ENCODE measurements at regions not wholly inside any gene's neighbourhood (a gene's known extent, or its start where the extent isn't known, plus 50 kb on each side); places are given as distances from the start of the nearest gene placed in this dataset.

DNA sequence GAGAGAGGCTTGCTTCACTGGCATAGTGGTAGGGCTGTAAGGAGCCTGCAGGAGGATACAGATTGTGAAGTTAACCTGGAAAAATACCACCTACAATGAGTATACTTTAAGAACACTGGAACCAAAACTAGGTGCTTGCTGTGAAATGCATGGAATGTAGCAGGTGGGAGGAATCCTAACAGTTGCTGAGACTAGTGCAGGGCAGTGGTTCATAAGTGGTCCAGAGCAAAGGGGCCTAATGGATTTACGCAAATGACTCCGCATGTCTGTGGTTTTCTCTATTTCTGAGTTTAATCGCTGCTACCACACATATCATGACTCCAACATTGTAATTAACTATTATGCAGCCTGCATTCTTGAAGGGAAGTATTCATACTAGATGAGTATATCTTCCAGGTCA lies 218.4 kb downstream of the CHRM2 start:
- Histone ChIP-seq H3K4me2 (no peak overlapping the region), H3K36me3 (ENCODE audit: insufficient read depth) (no peaks in the 10 kb centered on the region), H3K9me2 (ENCODE audit: insufficient read depth) (no peaks in the 10 kb centered on the region), H3F3A (replicated peaks; ENCODE audit: low read depth) (no peaks in the 10 kb centered on the region), H3K4me3 (no peak overlapping the region), H3K4me1 (ENCODE audit: insufficient read depth) (no peaks in the 10 kb centered on the region), H2AFZ (no peak overlapping the region), H4K20me1 (replicated peaks; ENCODE audit: insufficient read depth) (no peaks in the 10 kb centered on the region), H3K79me2 (replicated peaks; ENCODE audit: insufficient read depth) (no peaks in the 10 kb centered on the region), H3K27me3 (ENCODE audit: insufficient read depth) (no peaks in the 10 kb centered on the region), H3K27ac (ENCODE audit: low read depth) (no peak overlapping the region)
- Mint-ChIP-seq H3K27me3 (ENCODE audit: insufficient read depth, low read depth, poor library complexity) (no peaks in the 10 kb centered on the region), H3K36me3 (ENCODE audit: low read depth) (no peaks in the 10 kb centered on the region), H3K9me3 (no peaks in the 10 kb centered on the region), H3K4me1 (peaks cover 3% of the 10 kb centered on the region; the same call in 1 of the 3 replicates), H3K4me3 (no peak overlapping the region), H3K27ac (no peak overlapping the region; the same call in 1 of the 2 replicates)
- TF ChIP-seq EZH2 (IDR thresholded peaks at IDR 0.05; ENCODE audit: low read depth, unreplicated experiment) (no peak), REST (IDR thresholded peaks at IDR 0.05; ENCODE audit: unreplicated experiment) (no peak), ZNF114 (CRISPR knock-in tag; IDR thresholded peaks at IDR 0.05) (no peak), ZNF331 (CRISPR knock-in tag; IDR thresholded peaks at IDR 0.05; ENCODE audit: low read depth) (no peak), NANOG (IDR thresholded peaks at IDR 0.05; ENCODE audit: borderline replicate concordance) (no peak), CREB1 (CRISPR knock-in tag; IDR thresholded peaks at IDR 0.05; ENCODE audit: low read depth) (no peak), JUNB (IDR thresholded peaks at IDR 0.05; ENCODE audit: unreplicated experiment) (no peak), EZH2phosphoT487 (IDR thresholded peaks at IDR 0.05; ENCODE audit: unreplicated experiment) (no peak), STAT1 (IDR thresholded peaks at IDR 0.05; ENCODE audit: unreplicated experiment) (no peak), POLR2AphosphoS5 (IDR thresholded peaks at IDR 0.05; ENCODE audit: low read depth) (no peak)
- TF ChIP-seq, protein P1, sequence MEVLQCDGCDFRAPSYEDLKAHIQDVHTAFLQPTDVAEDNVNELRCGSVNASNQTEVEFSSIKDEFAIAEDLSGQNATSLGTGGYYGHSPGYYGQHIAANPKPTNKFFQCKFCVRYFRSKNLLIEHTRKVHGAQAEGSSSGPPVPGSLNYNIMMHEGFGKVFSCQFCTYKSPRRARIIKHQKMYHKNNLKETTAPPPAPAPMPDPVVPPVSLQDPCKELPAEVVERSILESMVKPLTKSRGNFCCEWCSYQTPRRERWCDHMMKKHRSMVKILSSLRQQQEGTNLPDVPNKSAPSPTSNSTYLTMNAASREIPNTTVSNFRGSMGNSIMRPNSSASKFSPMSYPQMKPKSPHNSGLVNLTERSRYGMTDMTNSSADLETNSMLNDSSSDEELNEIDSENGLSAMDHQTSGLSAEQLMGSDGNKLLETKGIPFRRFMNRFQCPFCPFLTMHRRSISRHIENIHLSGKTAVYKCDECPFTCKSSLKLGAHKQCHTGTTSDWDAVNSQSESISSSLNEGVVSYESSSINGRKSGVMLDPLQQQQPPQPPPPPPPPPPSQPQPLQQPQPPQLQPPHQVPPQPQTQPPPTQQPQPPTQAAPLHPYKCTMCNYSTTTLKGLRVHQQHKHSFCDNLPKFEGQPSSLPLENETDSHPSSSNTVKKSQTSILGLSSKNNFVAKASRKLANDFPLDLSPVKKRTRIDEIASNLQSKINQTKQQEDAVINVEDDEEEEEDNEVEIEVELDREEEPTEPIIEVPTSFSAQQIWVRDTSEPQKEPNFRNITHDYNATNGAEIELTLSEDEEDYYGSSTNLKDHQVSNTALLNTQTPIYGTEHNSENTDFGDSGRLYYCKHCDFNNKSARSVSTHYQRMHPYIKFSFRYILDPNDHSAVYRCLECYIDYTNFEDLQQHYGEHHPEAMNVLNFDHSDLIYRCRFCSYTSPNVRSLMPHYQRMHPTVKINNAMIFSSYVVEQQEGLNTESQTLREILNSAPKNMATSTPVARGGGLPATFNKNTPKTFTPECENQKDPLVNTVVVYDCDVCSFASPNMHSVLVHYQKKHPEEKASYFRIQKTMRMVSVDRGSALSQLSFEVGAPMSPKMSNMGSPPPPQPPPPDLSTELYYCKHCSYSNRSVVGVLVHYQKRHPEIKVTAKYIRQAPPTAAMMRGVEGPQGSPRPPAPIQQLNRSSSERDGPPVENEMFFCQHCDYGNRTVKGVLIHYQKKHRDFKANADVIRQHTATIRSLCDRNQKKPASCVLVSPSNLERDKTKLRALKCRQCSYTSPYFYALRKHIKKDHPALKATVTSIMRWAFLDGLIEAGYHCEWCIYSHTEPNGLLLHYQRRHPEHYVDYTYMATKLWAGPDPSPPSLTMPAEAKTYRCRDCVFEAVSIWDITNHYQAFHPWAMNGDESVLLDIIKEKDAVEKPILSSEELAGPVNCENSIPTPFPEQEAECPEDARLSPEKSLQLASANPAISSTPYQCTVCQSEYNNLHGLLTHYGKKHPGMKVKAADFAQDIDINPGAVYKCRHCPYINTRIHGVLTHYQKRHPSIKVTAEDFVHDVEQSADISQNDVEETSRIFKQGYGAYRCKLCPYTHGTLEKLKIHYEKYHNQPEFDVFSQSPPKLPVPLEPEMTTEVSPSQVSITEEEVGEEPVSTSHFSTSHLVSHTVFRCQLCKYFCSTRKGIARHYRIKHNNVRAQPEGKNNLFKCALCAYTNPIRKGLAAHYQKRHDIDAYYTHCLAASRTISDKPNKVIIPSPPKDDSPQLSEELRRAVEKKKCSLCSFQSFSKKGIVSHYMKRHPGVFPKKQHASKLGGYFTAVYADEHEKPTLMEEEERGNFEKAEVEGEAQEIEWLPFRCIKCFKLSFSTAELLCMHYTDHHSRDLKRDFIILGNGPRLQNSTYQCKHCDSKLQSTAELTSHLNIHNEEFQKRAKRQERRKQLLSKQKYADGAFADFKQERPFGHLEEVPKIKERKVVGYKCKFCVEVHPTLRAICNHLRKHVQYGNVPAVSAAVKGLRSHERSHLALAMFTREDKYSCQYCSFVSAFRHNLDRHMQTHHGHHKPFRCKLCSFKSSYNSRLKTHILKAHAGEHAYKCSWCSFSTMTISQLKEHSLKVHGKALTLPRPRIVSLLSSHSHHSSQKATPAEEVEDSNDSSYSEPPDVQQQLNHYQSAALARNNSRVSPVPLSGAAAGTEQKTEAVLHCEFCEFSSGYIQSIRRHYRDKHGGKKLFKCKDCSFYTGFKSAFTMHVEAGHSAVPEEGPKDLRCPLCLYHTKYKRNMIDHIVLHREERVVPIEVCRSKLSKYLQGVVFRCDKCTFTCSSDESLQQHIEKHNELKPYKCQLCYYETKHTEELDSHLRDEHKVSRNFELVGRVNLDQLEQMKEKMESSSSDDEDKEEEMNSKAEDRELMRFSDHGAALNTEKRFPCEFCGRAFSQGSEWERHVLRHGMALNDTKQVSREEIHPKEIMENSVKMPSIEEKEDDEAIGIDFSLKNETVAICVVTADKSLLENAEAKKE (CRISPR knock-in tag; IDR thresholded peaks at IDR 0.05): no peak
- TF ChIP-seq, protein P2, sequence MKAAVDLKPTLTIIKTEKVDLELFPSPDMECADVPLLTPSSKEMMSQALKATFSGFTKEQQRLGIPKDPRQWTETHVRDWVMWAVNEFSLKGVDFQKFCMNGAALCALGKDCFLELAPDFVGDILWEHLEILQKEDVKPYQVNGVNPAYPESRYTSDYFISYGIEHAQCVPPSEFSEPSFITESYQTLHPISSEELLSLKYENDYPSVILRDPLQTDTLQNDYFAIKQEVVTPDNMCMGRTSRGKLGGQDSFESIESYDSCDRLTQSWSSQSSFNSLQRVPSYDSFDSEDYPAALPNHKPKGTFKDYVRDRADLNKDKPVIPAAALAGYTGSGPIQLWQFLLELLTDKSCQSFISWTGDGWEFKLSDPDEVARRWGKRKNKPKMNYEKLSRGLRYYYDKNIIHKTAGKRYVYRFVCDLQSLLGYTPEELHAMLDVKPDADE (IDR thresholded peaks at IDR 0.05): no peak
- TF ChIP-seq, protein P3, sequence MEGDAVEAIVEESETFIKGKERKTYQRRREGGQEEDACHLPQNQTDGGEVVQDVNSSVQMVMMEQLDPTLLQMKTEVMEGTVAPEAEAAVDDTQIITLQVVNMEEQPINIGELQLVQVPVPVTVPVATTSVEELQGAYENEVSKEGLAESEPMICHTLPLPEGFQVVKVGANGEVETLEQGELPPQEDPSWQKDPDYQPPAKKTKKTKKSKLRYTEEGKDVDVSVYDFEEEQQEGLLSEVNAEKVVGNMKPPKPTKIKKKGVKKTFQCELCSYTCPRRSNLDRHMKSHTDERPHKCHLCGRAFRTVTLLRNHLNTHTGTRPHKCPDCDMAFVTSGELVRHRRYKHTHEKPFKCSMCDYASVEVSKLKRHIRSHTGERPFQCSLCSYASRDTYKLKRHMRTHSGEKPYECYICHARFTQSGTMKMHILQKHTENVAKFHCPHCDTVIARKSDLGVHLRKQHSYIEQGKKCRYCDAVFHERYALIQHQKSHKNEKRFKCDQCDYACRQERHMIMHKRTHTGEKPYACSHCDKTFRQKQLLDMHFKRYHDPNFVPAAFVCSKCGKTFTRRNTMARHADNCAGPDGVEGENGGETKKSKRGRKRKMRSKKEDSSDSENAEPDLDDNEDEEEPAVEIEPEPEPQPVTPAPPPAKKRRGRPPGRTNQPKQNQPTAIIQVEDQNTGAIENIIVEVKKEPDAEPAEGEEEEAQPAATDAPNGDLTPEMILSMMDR (conservative IDR thresholded peaks at IDR 0.05; ENCODE audit: low read depth in 2 of 2): no peak
- ATAC-seq: peak; percentile 43
- peak; percentile 49 for DNase-seq (ENCODE audit: low spot score)
